Amniotic epithelial cell (primary cell): ENCODE measurements at regions not wholly inside any gene's neighbourhood (a gene's known extent, or its start where the extent isn't known, plus 50 kb on each side); places are given as distances from the start of the nearest gene placed in this dataset.
"Not testable (repeated sequence)": the region's sequence is repeated elsewhere in the genome, so short reads cannot be mapped to it uniquely, and the experiment has no call there.

ENCODE experiments used
- DNase-seq: peaks from one replicate; pipeline ENCODE4 v3.0.0-alpha.2; 2010; ENCODE audit warnings: low read depth

DNA sequence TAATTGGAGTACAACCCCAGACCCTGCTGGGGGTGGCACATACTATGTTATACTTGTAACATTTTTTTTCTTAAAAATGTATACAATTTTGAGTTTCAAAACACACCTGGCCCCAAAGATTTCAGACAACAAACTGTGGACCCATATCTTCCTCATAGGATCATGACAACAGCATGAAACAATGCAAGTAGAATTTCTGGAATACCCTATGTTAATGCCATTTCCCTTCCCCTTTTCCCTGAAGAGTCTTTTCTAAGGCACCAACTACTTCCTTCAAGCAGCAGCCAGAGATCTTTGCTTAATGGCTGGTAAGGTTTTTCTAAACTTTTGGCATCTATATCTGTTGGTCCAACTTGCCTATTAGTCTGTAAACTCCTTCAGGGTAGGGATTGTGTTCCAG lies 99.9 kb upstream of the SERBP1 start:
- no peak for DNase-seq

- DNase-seq, result peak; percentile 86
Measured at GRCh38 chr1:67532452-67533216, 102.4 kb upstream of the SERBP1 start.

- peak; percentile 35 for DNase-seq
Measured at GRCh38 chr1:67534627-67535065, 104.4 kb upstream of the SERBP1 start.

DNA sequence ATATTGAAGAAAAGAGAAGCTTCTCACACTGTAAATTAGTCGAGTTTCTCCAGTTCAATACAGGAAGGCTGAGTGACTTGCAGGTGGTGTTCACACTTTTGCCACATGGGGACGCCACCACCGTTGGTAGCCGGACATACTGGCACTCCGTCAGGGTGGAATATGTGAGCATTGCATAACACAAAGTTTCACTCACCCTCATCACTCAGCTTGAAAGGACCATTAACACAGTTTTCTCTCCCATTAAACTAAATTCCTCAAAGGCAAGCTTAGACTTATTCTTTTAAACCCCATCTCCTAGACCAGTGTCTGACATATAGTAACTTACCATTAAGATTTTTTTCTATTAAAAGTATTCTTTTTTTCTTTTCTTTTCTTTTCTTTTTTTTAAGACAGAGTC lies 105.3 kb upstream of the SERBP1 start:
- DNase-seq, result peak; percentile 84

DNA sequence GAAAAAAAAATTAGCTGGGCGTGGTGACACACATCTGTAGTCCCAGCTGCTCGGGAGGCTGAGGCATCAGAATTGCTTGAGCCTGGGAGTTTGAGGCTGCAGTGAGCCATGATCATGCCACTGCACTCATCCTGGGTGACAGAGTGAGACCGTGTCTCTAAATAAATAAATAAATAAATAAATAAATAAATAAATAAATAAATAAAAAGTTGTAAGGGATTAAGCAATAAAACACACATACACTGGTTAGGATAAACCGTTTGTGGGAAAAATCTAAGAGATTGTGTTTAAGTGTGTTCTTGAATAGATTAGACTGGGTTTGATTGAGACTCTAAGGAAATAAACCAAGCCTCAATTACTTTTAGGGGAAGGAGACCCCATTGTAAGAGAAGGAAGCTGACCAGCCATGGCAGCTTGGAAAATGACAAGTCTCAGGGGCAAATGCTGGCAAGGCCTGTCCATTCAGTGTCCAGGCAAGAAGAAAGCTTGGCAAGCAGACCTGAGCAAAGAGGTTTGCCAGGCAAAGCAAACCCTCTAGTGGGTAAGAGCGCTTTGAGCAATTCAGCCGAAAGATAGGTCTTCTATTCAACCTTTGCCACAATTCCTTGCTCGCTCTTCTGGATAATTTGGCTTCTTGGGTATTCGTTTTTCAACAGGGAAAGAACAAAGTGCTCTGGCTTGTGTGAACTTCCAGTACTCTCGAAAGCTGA lies 106.9 kb upstream of the SERBP1 start:
- DNase-seq, result no peak

DNA sequence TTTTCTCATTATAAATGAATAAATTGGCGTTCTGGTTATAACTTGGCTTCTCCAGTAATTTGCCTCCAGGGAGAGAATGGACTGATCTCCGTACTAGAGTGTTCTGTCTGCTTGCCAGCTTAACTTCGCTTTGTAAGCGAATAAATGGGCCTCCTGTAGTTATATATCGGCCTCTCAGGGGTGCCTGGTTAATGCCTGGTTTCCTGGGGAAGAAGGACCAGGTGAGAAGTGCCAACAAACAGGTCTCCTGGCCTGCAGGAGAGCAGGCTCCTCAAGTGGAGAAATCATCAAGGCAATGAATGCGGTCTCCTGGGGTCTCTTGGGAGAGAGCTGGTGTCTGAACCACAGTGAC lies 107.4 kb upstream of the SERBP1 start:
- no peak for DNase-seq

DNA sequence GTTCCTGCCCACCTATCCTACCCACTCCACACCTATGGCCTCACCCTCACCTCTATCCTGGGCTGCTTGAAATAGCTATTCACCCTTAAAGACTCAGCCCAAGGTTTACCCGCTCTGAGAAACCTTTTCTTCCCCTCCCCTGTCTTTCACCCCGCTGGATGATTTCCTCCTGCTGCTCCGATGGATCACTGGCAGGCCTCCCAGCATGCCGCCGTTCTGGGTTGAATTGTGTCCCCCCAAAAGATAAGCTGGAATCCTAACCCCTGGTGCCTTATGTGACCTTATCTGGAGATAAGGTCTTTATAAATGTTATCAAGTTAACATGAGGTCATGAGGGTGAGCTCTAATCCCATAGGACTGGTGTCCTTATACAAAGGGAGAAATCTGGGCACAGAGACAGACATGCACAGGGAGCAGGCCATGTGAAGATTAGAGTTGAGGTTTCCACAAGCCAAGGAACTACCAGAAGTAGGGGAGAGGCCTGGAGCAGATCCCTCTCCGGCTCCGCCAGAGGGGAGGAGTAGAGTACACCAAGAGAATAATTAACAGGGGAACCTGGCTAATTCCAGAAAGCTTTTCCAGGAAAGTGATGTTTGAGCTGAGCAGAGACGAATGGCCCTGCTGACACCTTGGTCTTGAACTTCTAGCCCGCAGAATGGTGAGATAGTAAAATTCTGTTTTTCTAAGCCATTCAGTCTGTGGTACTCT lies 110.0 kb upstream of the SERBP1 start:
- no peak for DNase-seq

- peak; percentile 12 for DNase-seq
Measured at GRCh38 chr1:67540733-67541125, 110.5 kb upstream of the SERBP1 start.

DNA sequence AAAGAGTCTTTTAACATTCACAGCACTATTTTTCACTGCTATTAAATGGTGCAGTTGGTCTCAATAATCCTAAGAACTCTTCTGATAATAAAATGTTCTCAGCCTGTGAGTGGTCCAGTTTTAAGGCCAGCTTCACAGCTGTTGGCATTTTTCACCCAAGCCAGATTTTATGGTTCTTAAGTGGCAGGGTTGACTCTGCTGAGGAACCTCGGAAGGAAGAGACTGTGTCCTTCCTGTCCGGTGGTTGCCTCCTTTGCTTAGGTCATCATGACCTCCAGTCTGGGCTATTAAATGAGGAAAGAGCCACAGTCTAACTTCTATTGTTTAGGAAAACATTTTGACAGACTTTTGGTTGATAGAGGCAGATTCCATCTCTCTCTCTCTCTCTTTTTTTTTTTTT lies 112.5 kb upstream of the SERBP1 start:
- DNase-seq, result no peak

- peak; percentile 52 for DNase-seq
Measured at GRCh38 chr1:67544921-67545320, 114.7 kb upstream of the SERBP1 start.

- DNase-seq, result no peak
Measured at GRCh38 chr1:67545364-67545763, 115.2 kb upstream of the SERBP1 start.

- DNase-seq, result no peak
Measured at GRCh38 chr1:67551375-67551774, 121.2 kb upstream of the SERBP1 start.

GRCh38 chr1:67552336-67552759 lies 122.1 kb upstream of the SERBP1 start:
- DNase-seq, result no peak

- DNase-seq, result not testable (repeated sequence)
Measured at GRCh38 chr1:67554204-67554603, 124.0 kb upstream of the SERBP1 start.

DNA sequence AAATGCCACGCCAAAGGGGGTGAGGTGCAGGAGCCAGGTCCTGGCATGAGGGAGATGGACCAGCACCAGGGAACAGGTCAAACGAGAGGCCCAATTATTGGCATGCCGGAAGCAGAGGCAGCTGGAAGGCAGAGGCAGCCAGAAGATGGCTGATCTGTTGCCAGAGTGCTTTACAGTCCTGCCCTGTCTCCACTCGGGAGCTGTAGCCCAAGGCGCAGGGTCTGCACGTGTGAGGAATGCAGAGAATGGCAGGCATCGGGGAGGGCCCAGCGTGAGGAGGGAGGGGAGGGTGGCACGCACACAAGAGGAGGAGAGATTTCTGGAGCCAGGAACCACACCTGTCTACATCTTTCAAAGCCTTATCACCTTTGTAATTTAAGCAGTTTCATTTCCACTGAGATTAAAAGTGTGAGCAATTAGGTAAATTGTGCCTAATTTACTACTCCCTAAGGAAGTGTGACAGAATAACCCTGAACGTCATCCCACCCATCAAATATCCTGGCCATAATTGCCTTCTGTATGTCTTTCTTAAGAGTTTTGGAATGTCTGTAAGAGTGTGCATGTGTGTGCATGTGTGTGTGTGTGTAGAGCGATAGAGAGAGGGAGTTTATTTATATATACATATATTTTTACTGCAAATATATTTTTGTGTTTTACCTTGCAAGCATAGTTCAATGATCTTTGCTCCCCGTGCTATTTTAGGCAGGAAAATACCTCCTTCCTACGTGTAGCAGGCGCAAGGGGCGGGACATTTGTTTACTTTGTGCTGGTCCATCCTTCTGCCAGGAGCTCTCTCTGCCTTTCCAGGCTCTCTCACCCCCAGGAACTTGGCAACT lies 125.5 kb upstream of the SERBP1 start:
- no peak for DNase-seq

DNA sequence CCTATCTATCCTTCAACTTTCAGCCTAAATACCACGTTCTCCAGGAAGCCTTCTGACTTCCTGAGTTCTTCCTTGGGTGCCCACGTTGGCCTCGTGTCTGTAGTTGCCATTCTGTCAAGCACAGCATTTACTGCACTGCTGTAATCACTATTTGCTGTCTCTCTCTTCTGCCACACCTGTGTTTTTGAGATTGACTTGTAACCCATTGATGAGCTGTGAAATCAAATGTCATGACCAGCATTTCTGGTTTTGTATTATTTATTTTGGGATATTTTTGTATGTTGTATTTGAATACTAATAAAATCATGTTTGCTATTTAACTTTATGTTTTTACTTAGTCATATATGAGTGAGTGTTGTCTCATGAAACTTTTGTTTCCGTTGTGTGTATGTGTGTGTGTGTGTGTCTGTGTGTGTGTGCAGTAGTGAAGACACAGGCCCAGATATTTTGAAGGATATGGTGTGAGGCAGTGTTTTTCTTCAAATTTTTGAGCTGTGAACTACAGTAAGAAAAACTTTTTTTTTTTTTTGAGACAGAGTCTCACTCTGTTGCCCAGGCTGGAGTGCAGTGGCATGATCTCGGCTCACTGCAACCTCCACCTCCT lies 126.2 kb upstream of the SERBP1 start:
- DNase-seq, result no peak

DNA sequence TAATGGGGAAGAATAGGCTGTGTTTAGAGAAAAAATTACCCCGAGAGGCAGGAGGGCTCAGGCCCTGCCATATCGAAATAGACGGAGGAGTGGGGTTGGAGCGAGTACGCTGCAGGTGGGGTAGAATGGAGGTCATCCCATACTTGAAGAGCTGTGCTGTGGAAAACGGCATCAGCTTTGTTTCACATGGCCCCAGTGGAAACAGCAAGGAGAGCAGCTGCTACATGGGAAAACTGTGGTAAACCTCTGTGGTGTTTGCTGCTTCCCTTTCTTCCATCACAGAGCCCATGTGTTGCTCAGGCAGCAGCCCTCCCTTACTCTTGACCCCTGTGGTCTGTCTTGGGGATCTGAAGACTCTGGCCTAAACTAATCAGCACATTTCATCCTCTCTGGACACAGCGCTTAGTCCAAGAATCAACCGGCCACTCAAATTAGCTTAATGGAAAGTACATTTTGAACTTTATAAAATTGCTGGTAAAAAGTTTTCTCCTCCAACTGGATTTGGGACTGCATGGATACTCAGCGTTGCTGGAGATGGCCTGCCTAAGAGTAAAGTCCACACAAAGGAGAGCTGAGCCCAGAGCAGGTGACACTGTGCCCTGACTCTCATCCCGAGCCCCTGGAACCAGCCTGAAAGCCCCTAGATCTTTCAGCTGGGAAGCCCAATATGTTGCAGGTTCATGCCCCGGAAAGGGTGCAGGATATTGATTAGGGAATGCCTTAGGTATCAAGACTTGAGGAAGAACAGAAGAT lies 127.1 kb upstream of the GADD45A start:
- DNase-seq, result no peak

DNA sequence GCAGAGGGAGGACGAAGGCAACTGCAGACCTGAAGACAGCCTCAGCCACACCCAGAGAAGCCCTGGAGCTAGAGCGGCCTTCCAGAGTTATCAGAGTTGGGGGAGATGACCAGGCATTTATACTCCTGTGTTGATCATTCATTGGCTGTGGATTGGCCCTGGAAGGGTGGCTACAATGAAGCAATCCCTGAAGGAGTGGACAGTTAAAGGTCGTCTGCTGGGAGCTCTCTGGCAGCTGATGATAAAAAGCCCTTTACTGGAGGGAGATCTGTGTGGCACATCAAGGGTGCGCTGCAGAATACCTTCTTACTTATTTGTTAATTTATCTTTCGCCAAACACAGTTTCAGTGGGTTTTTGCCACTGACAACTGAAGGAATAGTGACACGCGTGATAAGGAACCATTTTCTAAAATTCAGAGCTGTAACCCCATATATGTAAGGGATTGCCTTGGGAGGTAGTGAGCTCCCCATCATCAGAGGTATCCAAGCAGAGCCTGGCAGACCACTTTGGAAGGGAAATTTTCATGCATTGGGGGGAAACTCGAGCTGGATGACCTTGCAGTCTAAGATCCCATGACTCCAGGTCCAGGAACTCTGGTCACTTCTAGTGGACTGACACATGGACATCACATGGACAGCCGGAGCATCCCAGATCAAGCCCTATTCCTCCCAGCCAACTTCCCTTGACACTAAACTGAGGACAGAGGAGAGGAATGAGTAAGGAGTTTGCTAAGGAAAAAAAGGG lies 126.4 kb upstream of the GADD45A start:
- no peak for DNase-seq

- no peak for DNase-seq
Measured at GRCh38 chr1:67559222-67559700, 125.7 kb upstream of the GADD45A start.
